Medulla oblongata (tissue), 1 donor: ENCODE measurements at regions not wholly inside any gene's neighbourhood (a gene's known extent, or its start where the extent isn't known, plus 50 kb on each side); places are given as distances from the start of the nearest gene placed in this dataset.
"Not testable (repeated sequence)": the region's sequence is repeated elsewhere in the genome, so short reads cannot be mapped to it uniquely, and the experiment has no call there.

ENCODE experiments used
- DNase-seq: peaks from one replicate; pipeline ENCODE4 v3.0.0-alpha.2; 2015; ENCODE audit errors: extremely low spot score

GRCh38 chr2:238521002-238521401 lies 94.3 kb downstream of the ASB1 start:
- DNase-seq = no peak

GRCh38 chr2:238521870-238522269 lies 95.1 kb downstream of the ASB1 start:
- DNase-seq = no peak

- no peak for DNase-seq
Observed at GRCh38 chr2:238523158-238524110, 96.7 kb downstream of the ASB1 start.

- no peak for DNase-seq
Observed at GRCh38 chr2:238524426-238524983, 97.8 kb downstream of the ASB1 start.

- no peak for DNase-seq
Observed at GRCh38 chr2:238525990-238526389, 99.3 kb downstream of the ASB1 start.

GRCh38 chr2:238527565-238527964 lies 100.8 kb downstream of the ASB1 start:
- no peak for DNase-seq

GRCh38 chr2:238528953-238529781 lies 102.4 kb downstream of the ASB1 start:
- DNase-seq = no peak

GRCh38 chr2:238531017-238531645 lies 104.4 kb downstream of the ASB1 start:
- not testable (repeated sequence) for DNase-seq

- DNase-seq = not testable (repeated sequence)
Observed at GRCh38 chr2:238543732-238544131, 117.0 kb downstream of the ASB1 start.

- no peak for DNase-seq
Observed at GRCh38 chr2:238548902-238549462, 122.3 kb downstream of the ASB1 start.

- no peak for DNase-seq
Observed at GRCh38 chr2:238549866-238550265, 123.1 kb downstream of the ASB1 start.

- DNase-seq = no peak
Observed at GRCh38 chr2:238551091-238551490, 124.4 kb downstream of the ASB1 start.

- DNase-seq = no peak
Observed at GRCh38 chr2:238552226-238552625, 125.5 kb downstream of the ASB1 start.

GRCh38 chr2:238553159-238553558 lies 126.4 kb downstream of the ASB1 start:
- DNase-seq = no peak

- no peak for DNase-seq
Observed at GRCh38 chr2:238554468-238555315, 128.0 kb downstream of the ASB1 start.

- no peak for DNase-seq
Observed at GRCh38 chr2:238555786-238556542, 129.2 kb downstream of the ASB1 start.

- DNase-seq = no peak
Observed at GRCh38 chr2:238557431-238557830, 130.7 kb downstream of the ASB1 start.

GRCh38 chr2:238557936-238558335 lies 131.2 kb downstream of the ASB1 start:
- no peak for DNase-seq

- DNase-seq = no peak
Observed at GRCh38 chr2:238558456-238559099, 131.9 kb downstream of the ASB1 start.
